NCI-H1694 (cell line): ENCODE measurements at regions not wholly inside any gene's neighbourhood (a gene's known extent, or its start where the extent isn't known, plus 50 kb on each side); places are given as distances from the start of the nearest gene placed in this dataset.
"Not testable (repeated sequence)": the region's sequence is repeated elsewhere in the genome, so short reads cannot be mapped to it uniquely, and the experiment has no call there.

Source experiments
- DNase-seq: peaks from one replicate; lab custom pipeline; 2025; lab: John Stamatoyannopoulos, UW

GRCh38 chr4:181008164-181008563 is 1235.0 kb upstream of the TENM3 start:
- no peak for DNase-seq

- DNase-seq: no peak
These were observed 1230.0 kb upstream of the TENM3 start for GRCh38 chr4:181013162-181013561.

GRCh38 chr4:181017038-181017437 is 1226.2 kb upstream of the TENM3 start:
- no peak for DNase-seq

GRCh38 chr4:181018472-181018871 is 1224.7 kb upstream of the TENM3 start:
- no peak for DNase-seq

- DNase-seq: no peak
These were observed 1224.3 kb upstream of the TENM3 start for GRCh38 chr4:181018913-181019312.

GRCh38 chr4:181020456-181020855 is 1222.7 kb upstream of the TENM3 start:
- no peak for DNase-seq

GRCh38 chr4:181021213-181021612 is 1222.0 kb upstream of the TENM3 start:
- no peak for DNase-seq

- DNase-seq: not testable (repeated sequence)
These were observed 1212.9 kb upstream of the TENM3 start for GRCh38 chr4:181030135-181030921.

GRCh38 chr4:181030961-181031360 is 1212.2 kb upstream of the TENM3 start:
- no peak for DNase-seq

- no peak for DNase-seq
These were observed 1199.7 kb upstream of the TENM3 start for GRCh38 chr4:181043486-181043885.

GRCh38 chr4:181046809-181047208 is 1196.4 kb upstream of the TENM3 start:
- DNase-seq: no peak

- no peak for DNase-seq
These were observed 1191.3 kb upstream of the TENM3 start for GRCh38 chr4:181051931-181052330.

GRCh38 chr4:181061787-181062186 is 1181.4 kb upstream of the TENM3 start:
- no peak for DNase-seq

GRCh38 chr4:181063212-181063611 is 1180.0 kb upstream of the TENM3 start:
- no peak for DNase-seq

GRCh38 chr4:181077341-181077740 is 1165.9 kb upstream of the TENM3 start:
- no peak for DNase-seq

- no peak for DNase-seq
These were observed 1165.0 kb upstream of the TENM3 start for GRCh38 chr4:181078196-181078595.

- DNase-seq: no peak
These were observed 1159.3 kb upstream of the TENM3 start for GRCh38 chr4:181083757-181084361.

- no peak for DNase-seq
These were observed 1157.6 kb upstream of the TENM3 start for GRCh38 chr4:181085557-181085956.

GRCh38 chr4:181105487-181105886 is 1137.7 kb upstream of the TENM3 start:
- DNase-seq: no peak

GRCh38 chr4:181106398-181106797 is 1136.8 kb upstream of the TENM3 start:
- DNase-seq: no peak

- DNase-seq: no peak
These were observed 1135.0 kb upstream of the TENM3 start for GRCh38 chr4:181108237-181108636.

GRCh38 chr4:181119186-181119585 is 1124.0 kb upstream of the TENM3 start:
- no peak for DNase-seq

- DNase-seq: no peak
These were observed 1121.5 kb upstream of the TENM3 start for GRCh38 chr4:181121733-181122132.

GRCh38 chr4:181127171-181127570 is 1116.0 kb upstream of the TENM3 start:
- DNase-seq: no peak
